Gastroesophageal sphincter (tissue), 4 donors: ENCODE measurements at regions not wholly inside any gene's neighbourhood (a gene's known extent, or its start where the extent isn't known, plus 50 kb on each side); places are given as distances from the start of the nearest gene placed in this dataset.

ENCODE experiments used
- ATAC-seq: fragments of 150-250 bp; one replicate; pipeline ENCODE4 v1.9.1; 2016; ENCODE audit warnings: mild to moderate bottlenecking, moderate library complexity
- H3K27ac ChIP-seq, 4 donors: fragments of 200-600 bp; sonication (generic) in 3 of 4; 1 replicate in 3 of 4; 2 replicates in 1 of 4; pipeline ENCODE4 v1.5.1; 2016 to 2019
- H3K27me3 ChIP-seq: fragments of 200-600 bp; sonication (generic); one replicate; pipeline ENCODE4 v1.5.1; 2019
- H3K36me3 ChIP-seq, 2 donors: fragments of 200-600 bp; sonication (generic); one replicate each; pipeline ENCODE4 v1.5.1; 2019; ENCODE audit warnings: control low read depth in 1 of 2
- H3K4me1 ChIP-seq, 3 donors: fragments of 200-600 bp; sonication (generic); 1 replicate in 2 of 3; 2 replicates in 1 of 3; pipeline ENCODE4 v1.5.1; 2016 to 2019; ENCODE audit warnings: control low read depth in 2 of 3
- H3K4me3 ChIP-seq, 2 donors: fragments of 200-600 bp; sonication (generic); one replicate each; pipeline ENCODE4 v1.5.1; 2019; ENCODE audit warnings: mild to moderate bottlenecking in 1 of 2, moderate library complexity in 1 of 2
- H3K9me3 ChIP-seq, 3 donors: fragments of 200-600 bp; sonication (generic); one replicate each; pipeline ENCODE4 v1.5.1; 2017 to 2019; ENCODE audit warnings: control low read depth in 2 of 3
- CTCF ChIP-seq, 4 experiments: fragments of 200-600 bp in 2 of 4; fragments of 450-650 bp in 2 of 4; sonication (generic) in 1 of 4; IDR thresholded peaks; one replicate each; pipeline ENCODE4 v1.5.1; 2017 to 2019; ENCODE audit warnings: antibody characterized with exemption in 4 of 4, mild to moderate bottlenecking in 2 of 4, moderate library complexity in 2 of 4
- EP300 ChIP-seq: sonication (generic); formaldehyde crosslinking; IDR thresholded peaks from one replicate; pipeline ENCODE4 v1.6.1; 2017; ENCODE audit warnings: antibody characterized with exemption, mild to moderate bottlenecking
- POLR2A ChIP-seq, 2 donors: fragments of 450-650 bp; IDR thresholded peaks; one replicate each; pipeline ENCODE4 v1.6.1; 2017; ENCODE audit warnings: antibody characterized with exemption in 2 of 2, mild to moderate bottlenecking in 2 of 2, moderate library complexity in 1 of 2
- POLR2AphosphoS5 ChIP-seq: sonication (generic); formaldehyde crosslinking; IDR thresholded peaks from one replicate; pipeline ENCODE4 v1.6.1; 2017; ENCODE audit warnings: antibody characterized with exemption
- WGBS, 2 donors: methylation state at CpG; one replicate each; pipeline ENCODE4 v1.1.5; 2018; ENCODE audit warnings: low coverage in 1 of 2; 5-methylcytosine and 5-hydroxymethylcytosine counted together

- H3K9me3 ChIP-seq = no peaks in the 10 kb centered on the region
- H3K4me1 ChIP-seq = no peaks in the 10 kb centered on the region
- H3K36me3 ChIP-seq = no peaks in the 10 kb centered on the region
- H3K4me3 ChIP-seq = no peak overlapping the region
- no peak for TF ChIP-seq POLR2AphosphoS5
- no peak for TF ChIP-seq EP300
- no peak for TF ChIP-seq CTCF (IDR thresholded peaks at IDR 0.05)
- TF ChIP-seq POLR2A (IDR thresholded peaks at IDR 0.05) = no peak
- H3K27ac ChIP-seq = no peak overlapping the region
- ATAC-seq = no peak
- no peaks in the 10 kb centered on the region for H3K27me3 ChIP-seq
These were observed 420.5 kb upstream of the TECRL start for GRCh38 chr4:64829749-64830148.

- H3K4me1 ChIP-seq = no peaks in the 10 kb centered on the region
- TF ChIP-seq POLR2A (IDR thresholded peaks at IDR 0.05) = no peak
- ATAC-seq = no peak
- no peak overlapping the region for H3K4me3 ChIP-seq
- H3K27me3 ChIP-seq = no peaks in the 10 kb centered on the region
- H3K36me3 ChIP-seq = no peaks in the 10 kb centered on the region
- H3K27ac ChIP-seq = no peak overlapping the region
- WGBS, 2 donors = 11 to 67% methylated on average over 1 of the region's 1 CpG
- no peaks in the 10 kb centered on the region for H3K9me3 ChIP-seq
These were observed 415.3 kb upstream of the TECRL start for GRCh38 chr4:64824591-64824990.

DNA sequence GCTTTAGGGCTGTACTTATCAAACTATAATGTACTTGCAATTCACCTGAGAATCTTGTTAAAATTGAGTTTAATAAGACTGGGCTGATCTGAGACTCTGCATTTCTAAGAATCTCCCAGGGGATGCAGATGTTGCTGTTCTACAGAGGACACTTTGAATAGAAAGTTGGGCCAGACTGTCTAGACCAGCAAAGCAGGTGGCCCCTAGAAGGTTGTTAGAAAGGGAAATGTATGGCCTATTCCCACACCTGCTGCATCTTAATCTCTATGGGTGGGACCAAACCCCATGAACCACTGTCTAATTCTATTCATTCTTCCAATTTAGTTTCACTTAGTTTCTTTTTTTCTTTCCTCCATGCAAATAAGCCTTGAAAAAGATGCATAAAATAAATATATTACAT, 413.2 kb upstream of the TECRL start:
- TF ChIP-seq POLR2A (IDR thresholded peaks at IDR 0.05) = no peak
- TF ChIP-seq CTCF (IDR thresholded peaks at IDR 0.05) = no peak
- TF ChIP-seq EP300 = no peak
- no peak for TF ChIP-seq POLR2AphosphoS5
- no peaks in the 10 kb centered on the region for H3K4me1 ChIP-seq
- no peak overlapping the region for H3K4me3 ChIP-seq
- H3K27ac ChIP-seq = no peak overlapping the region
- no peak for ATAC-seq
- no peaks in the 10 kb centered on the region for H3K36me3 ChIP-seq
- H3K9me3 ChIP-seq = no peaks in the 10 kb centered on the region
- H3K27me3 ChIP-seq = no peaks in the 10 kb centered on the region

- TF ChIP-seq EP300 (no peak), CTCF (IDR thresholded peaks at IDR 0.05) (no peak), POLR2AphosphoS5 (no peak), POLR2A (IDR thresholded peaks at IDR 0.05) (no peak)
- Histone ChIP-seq H3K4me3 (no peak overlapping the region), H3K27me3 (no peaks in the 10 kb centered on the region), H3K27ac (no peak overlapping the region), H3K4me1 (no peaks in the 10 kb centered on the region), H3K36me3 (no peaks in the 10 kb centered on the region), H3K9me3 (no peaks in the 10 kb centered on the region)
- WGBS, 2 donors = 59 to 69% methylated on average over 6 of the region's 6 CpGs
- no peak for ATAC-seq
These were observed 412.1 kb upstream of the TECRL start for GRCh38 chr4:64821219-64821976.

DNA sequence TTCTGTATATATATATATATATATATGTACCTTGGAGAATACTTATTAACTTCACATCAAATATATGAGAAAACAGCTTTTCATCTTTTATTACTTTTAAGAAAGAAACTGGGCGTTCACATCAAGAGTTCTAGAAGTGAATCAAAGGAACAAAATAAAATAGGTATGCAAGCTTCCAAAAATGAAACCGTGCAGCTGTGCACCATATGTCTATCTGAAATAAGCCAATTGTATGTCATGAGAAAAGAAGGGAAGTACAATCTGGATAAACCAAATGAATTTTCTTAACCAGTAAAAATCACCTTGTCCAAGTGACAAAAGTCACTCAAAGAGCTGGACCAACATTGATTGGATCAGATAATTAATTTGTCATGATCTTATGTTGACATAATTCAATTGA, 405.4 kb upstream of the TECRL start:
- no peak for ATAC-seq
- TF ChIP-seq CTCF (IDR thresholded peaks at IDR 0.05) (no peak), POLR2A (IDR thresholded peaks at IDR 0.05) (no peak), POLR2AphosphoS5 (no peak), EP300 (no peak)
- Histone ChIP-seq H3K27me3 (no peaks in the 10 kb centered on the region), H3K36me3 (no peaks in the 10 kb centered on the region), H3K9me3 (no peaks in the 10 kb centered on the region), H3K27ac (no peak overlapping the region), H3K4me3 (no peak overlapping the region), H3K4me1 (no peaks in the 10 kb centered on the region)
- 46 to 49% methylated on average over 2 of the region's 2 CpGs for WGBS, 2 donors
